GM12873 (cell line): ENCODE measurements at regions not wholly inside any gene's neighbourhood (a gene's known extent, or its start where the extent isn't known, plus 50 kb on each side); places are given as distances from the start of the nearest gene placed in this dataset.

Source experiments
- CTCF ChIP-seq: IDR thresholded peaks from 2 replicates; pipeline ENCODE4 v1.5.1; 2012; ENCODE audit warnings: low read depth, mild to moderate bottlenecking, moderate library complexity, low read length, control low read depth; ENCODE audit not compliant: insufficient read depth; ENCODE audit errors: missing control alignments

DNA sequence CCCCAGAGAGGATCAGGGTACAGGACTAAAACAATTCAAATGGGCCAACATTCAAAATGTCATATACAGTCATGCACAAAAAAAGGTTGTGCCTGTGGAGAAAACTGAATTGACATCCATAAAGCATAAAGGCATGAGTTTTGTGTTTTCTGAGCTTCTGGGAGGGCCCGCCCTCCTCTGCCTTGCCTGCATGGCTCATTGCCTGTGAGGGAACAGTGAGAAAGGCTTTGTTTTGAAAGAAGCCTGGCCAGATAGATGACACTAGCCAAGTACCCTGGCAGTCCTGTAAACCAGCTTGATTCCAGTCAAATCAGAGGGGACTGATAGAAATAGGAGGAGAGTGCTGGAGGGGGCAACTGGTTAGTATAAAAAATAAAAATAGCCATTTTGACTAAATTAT lies 194.3 kb downstream of the KIT start:
- TF ChIP-seq CTCF = no peak

DNA sequence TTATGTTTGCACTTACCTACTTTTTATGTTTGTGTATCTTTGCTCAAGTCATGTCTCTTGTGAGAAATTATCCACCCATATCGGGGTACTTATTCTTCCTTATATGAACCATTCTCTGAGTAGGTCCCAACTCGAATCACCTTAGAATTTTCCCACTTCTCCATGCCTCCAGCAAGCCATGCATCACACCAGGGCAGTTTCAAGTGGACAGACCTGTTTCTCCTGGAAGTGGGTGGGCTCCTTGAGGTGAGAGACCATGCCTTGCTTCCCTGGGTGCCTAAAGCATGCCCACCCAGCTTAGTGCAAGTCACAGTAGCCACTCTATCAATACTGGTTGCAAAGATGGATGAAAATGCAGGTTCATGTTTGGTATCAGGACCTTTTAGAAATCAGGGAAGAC lies 187.2 kb downstream of the KIT start:
- no peak for TF ChIP-seq CTCF

DNA sequence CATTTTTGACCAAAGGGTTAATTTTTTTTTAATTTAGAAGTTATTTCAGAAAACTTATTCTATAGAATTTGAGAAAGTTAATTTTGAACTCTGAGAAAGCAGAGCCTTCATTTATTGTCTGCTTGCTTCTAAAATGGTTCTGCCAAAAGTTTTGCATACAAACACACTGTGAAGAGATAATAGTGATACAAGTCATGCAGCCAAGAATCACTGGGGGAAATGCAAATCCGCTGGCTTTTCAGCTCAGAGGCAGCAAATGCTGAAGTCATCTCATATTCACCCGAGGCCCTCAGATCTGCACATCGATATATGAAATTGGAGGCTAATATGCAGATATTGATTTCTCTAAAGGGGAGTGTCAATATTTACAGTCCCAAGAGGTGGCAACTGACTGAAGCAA lies 186.2 kb downstream of the KIT start:
- TF ChIP-seq CTCF = no peak

DNA sequence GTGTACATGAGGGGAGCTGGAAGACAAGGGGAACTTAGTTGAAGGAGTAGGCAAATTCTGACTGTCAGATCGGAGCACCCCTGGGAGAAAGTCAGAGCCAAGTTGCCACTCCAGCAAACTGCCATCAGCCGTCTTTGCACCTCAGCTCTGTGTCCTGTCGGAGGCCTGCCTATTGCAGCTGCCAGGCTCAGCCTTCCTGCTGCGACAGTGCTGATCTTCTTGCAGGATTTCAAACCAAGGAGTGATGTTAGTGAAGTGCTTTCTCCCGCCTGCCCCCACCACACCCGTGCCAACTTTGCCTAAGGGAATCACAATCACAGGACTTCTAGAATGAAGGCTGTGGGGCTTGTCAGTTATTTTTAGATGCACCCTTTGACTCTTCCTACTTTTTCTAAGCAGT lies 185.3 kb downstream of the KIT start:
- TF ChIP-seq CTCF = no peak

GRCh38 chr4:54842656-54843055 lies 184.9 kb downstream of the KIT start:
- no peak for TF ChIP-seq CTCF

GRCh38 chr4:54842226-54842625 lies 184.5 kb downstream of the KIT start:
- TF ChIP-seq CTCF = no peak

GRCh38 chr4:54840992-54841768 lies 183.4 kb downstream of the KIT start:
- TF ChIP-seq CTCF = peak; percentile 6
